H1 (cell line): ENCODE measurements at regions not wholly inside any gene's neighbourhood (a gene's known extent, or its start where the extent isn't known, plus 50 kb on each side); places are given as distances from the start of the nearest gene placed in this dataset.

Experiments used
- CTCF ChIA-PET: fragments of 300-600 bp; sonication (Branson Sonifier 250); formaldehyde crosslinking; loops from one replicate; lab custom pipeline; 2021; ENCODE audit not compliant: partially characterized antibody; lab: Charles Lee
- POLR2A ChIA-PET: fragments of 300-600 bp; sonication (Branson Sonifier 250); formaldehyde crosslinking; loops from one replicate; lab custom pipeline; 2021; ENCODE audit warnings: inconsistent platforms; ENCODE audit not compliant: partially characterized antibody; lab: Charles Lee
- DNase-seq, 2 experiments: peaks; one replicate each; pipeline versions ENCODE4 v3.0.0 to v3.0.0-alpha.2; 2010 to 2022; ENCODE audit warnings: low spot score in 2 of 2, low read depth in 1 of 2, mixed read lengths in 1 of 2
- FAIRE-seq: peaks from 2 replicates; lab custom pipeline; 2011; peaks lifted over from hg19 to GRCh38; lab: Jason Lieb, UNC
- H2AFZ ChIP-seq: 2 replicates; pipeline ENCODE4 v1.8.1; 2012; ENCODE audit warnings: low read length, inconsistent platforms
- H2AK5ac ChIP-seq: 2 replicates; pipeline ENCODE4 v1.6.1; 2013; ENCODE audit warnings: low read depth, low read length
- H2BK120ac ChIP-seq: replicated peaks from 2 replicates; pipeline ENCODE3; 2013; ENCODE audit warnings: low read depth, low read length, inconsistent platforms
- H2BK12ac ChIP-seq: 2 replicates; pipeline ENCODE4 v1.6.1; 2013; ENCODE audit warnings: low read depth, low read length
- H2BK15ac ChIP-seq: 2 replicates; pipeline ENCODE4 v1.6.1; 2013; ENCODE audit warnings: low read length
- H2BK20ac ChIP-seq: 2 replicates; pipeline ENCODE4 v1.6.1; 2013; ENCODE audit warnings: low read length
- H2BK5ac ChIP-seq: 2 replicates; pipeline ENCODE4 v1.6.1; 2013; ENCODE audit warnings: low read depth, low read length
- H3K14ac ChIP-seq: 2 replicates; pipeline ENCODE4 v1.6.1; 2013; ENCODE audit warnings: inconsistent platforms; ENCODE audit not compliant: insufficient read length
- H3K18ac ChIP-seq: 2 replicates; pipeline ENCODE4 v1.6.1; 2013; ENCODE audit warnings: low read length; ENCODE audit errors: extremely low read depth
- H3K23ac ChIP-seq: 2 replicates; pipeline ENCODE4 v1.6.1; 2013; ENCODE audit warnings: inconsistent platforms; ENCODE audit not compliant: insufficient read length
- H3K23me2 ChIP-seq: 2 replicates; pipeline ENCODE4 v1.6.1; 2013; ENCODE audit warnings: low read depth, low read length
- H3K27ac ChIP-seq: 2 replicates; pipeline ENCODE4 v1.6.1; 2011; ENCODE audit warnings: low read depth, low read length, inconsistent platforms
- H3K27me3 ChIP-seq, 4 experiments: replicated peaks in 1 of 4; 1 replicate in 1 of 4; 2 replicates in 3 of 4; pipeline versions ENCODE4 v1.6.1 to v1.8.1; 2011 to 2013; ENCODE audit warnings: low read length in 3 of 4, mild to moderate bottlenecking in 3 of 4, inconsistent platforms in 2 of 4, mixed read lengths in 2 of 4, moderate library complexity in 1 of 4; ENCODE audit not compliant: control insufficient read depth in 3 of 4, insufficient read depth in 3 of 4; ENCODE audit errors: extremely low read depth in 1 of 4
- H3K36me3 ChIP-seq, 4 experiments: 2 replicates each; pipeline versions ENCODE4 v1.6.1 to v1.8.1; 2011 to 2013; ENCODE audit warnings: mild to moderate bottlenecking in 4 of 4, low read length in 3 of 4, moderate library complexity in 2 of 4, control low read depth in 1 of 4, inconsistent platforms in 1 of 4; ENCODE audit not compliant: insufficient read depth in 4 of 4, control insufficient read depth in 2 of 4
- H3K4ac ChIP-seq: replicated peaks from 2 replicates; pipeline ENCODE3; 2013; ENCODE audit warnings: low read length, low read depth, mixed read lengths, inconsistent platforms; ENCODE audit not compliant: insufficient read length
- H3K4me1 ChIP-seq, 4 experiments: replicated peaks in 1 of 4; 1 replicate in 1 of 4; 2 replicates in 3 of 4; pipeline versions ENCODE4 v1.6.1 to v1.8.1; 2011 to 2013; ENCODE audit warnings: low read length in 3 of 4, inconsistent platforms in 2 of 4, mixed read lengths in 1 of 4; ENCODE audit not compliant: insufficient read depth in 4 of 4, control insufficient read depth in 3 of 4
- H3K4me2 ChIP-seq, 2 experiments: 2 replicates each; pipeline versions ENCODE4 v1.6.1 to v1.8.1; 2011 to 2013; ENCODE audit warnings: low read depth in 2 of 2, low read length in 2 of 2, control low read depth in 1 of 2, inconsistent platforms in 1 of 2, mild to moderate bottlenecking in 1 of 2; ENCODE audit not compliant: insufficient read depth in 1 of 2
- H3K4me3 ChIP-seq, 4 experiments: fragments of 200-600, 300-600 bp in 1 of 4; sonication (generic), shearing (Covaris generic), sonication (Bioruptor Twin) in 1 of 4; 2 replicates each; pipeline versions ENCODE4 v1.5.1 to v1.8.1; 2011 to 2016; ENCODE audit warnings: low read length in 4 of 4, low read depth in 3 of 4, control low read depth in 2 of 4, inconsistent platforms in 2 of 4, mild to moderate bottlenecking in 2 of 4, mixed read lengths in 1 of 4, moderate library complexity in 1 of 4; ENCODE audit not compliant: insufficient read depth in 2 of 4; ENCODE audit errors: extremely low read depth in 1 of 4
- H3K56ac ChIP-seq: replicated peaks from 2 replicates; pipeline ENCODE3; 2013; ENCODE audit warnings: low read depth, mild to moderate bottlenecking, mixed read lengths, low read length, inconsistent platforms; ENCODE audit not compliant: insufficient read length
- H3K79me1 ChIP-seq: 2 replicates; pipeline ENCODE4 v1.6.1; 2013; ENCODE audit warnings: low read depth, low read length, control low read depth
- H3K79me2 ChIP-seq, 2 experiments: 2 replicates each; pipeline versions ENCODE4 v1.6.1 to v1.8.1; 2012 to 2013; ENCODE audit warnings: low read length in 2 of 2, mild to moderate bottlenecking in 2 of 2, inconsistent platforms in 1 of 2; ENCODE audit not compliant: insufficient read depth in 2 of 2, control insufficient read depth in 1 of 2
- H3K9ac ChIP-seq, 4 experiments: replicated peaks in 1 of 4; 1 replicate in 1 of 4; 2 replicates in 3 of 4; pipeline versions ENCODE4 v1.6.1 to v1.8.1; 2011 to 2013; ENCODE audit warnings: low read depth in 3 of 4, low read length in 3 of 4, control low read depth in 2 of 4, mild to moderate bottlenecking in 2 of 4, moderate library complexity in 2 of 4, inconsistent platforms in 1 of 4; ENCODE audit errors: extremely low read depth in 1 of 4
- H3K9me3 ChIP-seq, 2 experiments: 2 replicates each; pipeline versions ENCODE4 v1.6.1 to v1.8.1; 2012 to 2013; ENCODE audit warnings: mild to moderate bottlenecking in 2 of 2, moderate library complexity in 2 of 2, control low read depth in 1 of 2, inconsistent platforms in 1 of 2, low read depth in 1 of 2, low read length in 1 of 2, mixed read lengths in 1 of 2; ENCODE audit not compliant: insufficient read depth in 2 of 2
- H4K20me1 ChIP-seq, 2 experiments: replicated peaks in 1 of 2; 2 replicates each; pipeline versions ENCODE3 to v1.8.1; 2011 to 2013; ENCODE audit warnings: inconsistent platforms in 2 of 2, low read length in 2 of 2, mild to moderate bottlenecking in 1 of 2; ENCODE audit not compliant: insufficient read depth in 2 of 2, control insufficient read depth in 1 of 2
- H4K5ac ChIP-seq: 2 replicates; pipeline ENCODE4 v1.6.1; 2013; ENCODE audit warnings: low read length, low read depth, mixed read lengths, inconsistent platforms; ENCODE audit not compliant: insufficient read length
- H4K8ac ChIP-seq: 2 replicates; pipeline ENCODE4 v1.8.0; 2013; ENCODE audit warnings: mild to moderate bottlenecking, moderate library complexity, low read length, inconsistent platforms; ENCODE audit not compliant: insufficient read depth; ENCODE audit errors: extremely low read depth
- H4K91ac ChIP-seq: replicated peaks from 2 replicates; pipeline ENCODE3; 2013; ENCODE audit warnings: low read length, mixed read lengths, inconsistent platforms; ENCODE audit not compliant: insufficient read length
- RNF2 ChIP-seq: fragments of 200-900, 300-1000 bp; sonication (generic); IDR thresholded peaks from 2 replicates; pipeline ENCODE4 v1.7.1; 2016; ENCODE audit warnings: borderline replicate concordance, low read depth, mild to moderate bottlenecking, antibody characterized with exemption, low read length; ENCODE audit not compliant: poor library complexity, severe bottlenecking; ENCODE audit errors: missing control alignments
- WGBS, 2 experiments: shearing (Covaris generic) in 1 of 2; methylation state at CpG; one replicate each; pipeline versions ENCODE4 v1.1.6 to v1.1.7; 2013 to 2015; ENCODE audit warnings: low lambda C conversion rate in 2 of 2, mixed read lengths in 2 of 2, inconsistent platforms in 1 of 2, low coverage in 1 of 2, missing lambda C conversion rate in 1 of 2; ENCODE audit not compliant: insufficient replicate concordance in 2 of 2, insufficient coverage in 1 of 2, insufficient read length in 1 of 2; ENCODE audit errors: extremely low coverage in 1 of 2, missing lambda C conversion rate in 1 of 2; 5-methylcytosine and 5-hydroxymethylcytosine counted together

DNA sequence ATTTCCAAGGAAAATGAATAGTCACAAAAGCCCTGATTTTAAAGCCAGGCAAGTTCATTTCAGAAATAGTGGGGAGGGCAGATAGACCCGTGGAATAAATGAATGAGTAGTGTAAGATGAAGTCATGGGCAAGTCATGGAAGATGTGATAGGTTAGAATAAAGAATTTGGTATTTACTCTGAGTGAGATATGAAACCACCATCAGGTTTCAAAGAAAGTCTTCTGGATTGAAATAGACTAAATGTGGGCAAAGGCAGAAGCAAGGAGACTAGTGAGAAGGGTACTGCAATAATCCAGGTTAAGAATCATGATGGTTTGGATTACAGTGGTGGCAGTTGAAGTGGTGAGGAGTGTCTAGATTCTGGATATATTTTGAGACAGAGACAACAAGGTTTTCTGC lies 218.5 kb upstream of the AFF2 start:
- no peak overlapping the region for H4K5ac ChIP-seq
- FAIRE-seq, result no peak
- no peak overlapping the region for H3K18ac ChIP-seq
- 100% methylated on average over 1 of the region's 1 CpG; no CpG with 5 or more reads in 1 of the 2 experiments for WGBS, 2 experiments
- H4K8ac ChIP-seq, result no peak overlapping the region
- H3K4me1 ChIP-seq, result peaks cover 0 to 3% (median 0%) of the 10 kb centered on the region in 4 experiments; a peak in 2 of 7 replicates
- no peak overlapping the region for H3K27ac ChIP-seq
- no peak overlapping the region for H3K56ac ChIP-seq
- no peaks in the 10 kb centered on the region for H3K27me3 ChIP-seq
- no peaks in the 10 kb centered on the region for H3K36me3 ChIP-seq
- no peak overlapping the region for H3K4me3 ChIP-seq
- no peak for TF ChIP-seq RNF2
- no peak overlapping the region for H3K4me2 ChIP-seq
- no peak overlapping the region for H2AFZ ChIP-seq
- no peak overlapping the region for H2BK15ac ChIP-seq
- ChIA-PET CTCF (no interaction called here), POLR2A (no interaction called here)
- H3K9ac ChIP-seq, result no peak overlapping the region
- H4K91ac ChIP-seq, result no peak overlapping the region
- no peak overlapping the region for H2BK20ac ChIP-seq
- no peak overlapping the region for H2BK5ac ChIP-seq
- H2BK12ac ChIP-seq, result no peak overlapping the region
- H3K9me3 ChIP-seq, result no peaks in the 10 kb centered on the region
- H3K23me2 ChIP-seq, result no peaks in the 10 kb centered on the region
- no peak overlapping the region for H3K14ac ChIP-seq
- DNase-seq, result no peak
- H3K23ac ChIP-seq, result no peak overlapping the region
- no peak overlapping the region for H2BK120ac ChIP-seq
- no peak overlapping the region for H2AK5ac ChIP-seq
- no peak overlapping the region for H3K4ac ChIP-seq
- no peaks in the 10 kb centered on the region for H3K79me2 ChIP-seq
- no peaks in the 10 kb centered on the region for H3K79me1 ChIP-seq
- no peaks in the 10 kb centered on the region for H4K20me1 ChIP-seq
